HCT116 (cell line): ENCODE measurements at regions not wholly inside any gene's neighbourhood (a gene's known extent, or its start where the extent isn't known, plus 50 kb on each side); places are given as distances from the start of the nearest gene placed in this dataset.

Experiments used
- CBX3 ChIP-seq: IDR thresholded peaks from 2 replicates; pipeline ENCODE4 v1.6.1; 2012; ENCODE audit warnings: low read depth
- EZH2 ChIP-seq: fragments of 200-600 bp; sonication (generic); IDR thresholded peaks from 2 replicates; pipeline ENCODE4 v1.6.1; 2017; ENCODE audit warnings: antibody characterized with exemption, mixed run types
- FOSL1 ChIP-seq: IDR thresholded peaks from 2 replicates; pipeline ENCODE4 v1.6.1; 2012; ENCODE audit warnings: low read depth
- JUND ChIP-seq: IDR thresholded peaks from 2 replicates; pipeline ENCODE4 v1.6.1; 2012
- POLR2A ChIP-seq: IDR thresholded peaks from 2 replicates; pipeline ENCODE4 v1.7.0; 2011; ENCODE audit warnings: borderline replicate concordance; ENCODE audit not compliant: insufficient read depth, insufficient read length; ENCODE audit errors: extremely low read depth
- POLR2AphosphoS5 ChIP-seq: IDR thresholded peaks from 2 replicates; pipeline ENCODE4 v1.6.1; 2011; ENCODE audit warnings: mild to moderate bottlenecking, low read depth, low read length, moderate library complexity
- RAD21 ChIP-seq: IDR thresholded peaks from 2 replicates; pipeline ENCODE4 v1.6.1; 2012; ENCODE audit warnings: low read depth, mild to moderate bottlenecking
- TF ChIP-seq, protein P1 (sequence below), 3 experiments: fragments of 200-600 bp in 1 of 3; sonication (generic) in 1 of 3; IDR thresholded peaks in 2 of 3; conservative IDR thresholded peaks in 1 of 3; 2 replicates each; pipeline ENCODE4 v1.5.1; 2012 to 2017; ENCODE audit warnings: low read depth in 2 of 3, low read length in 2 of 3, antibody characterized with exemption in 1 of 3, borderline replicate concordance in 1 of 3, control low read depth in 1 of 3, mild to moderate bottlenecking in 1 of 3, mixed read lengths in 1 of 3, mixed run types in 1 of 3, moderate library complexity in 1 of 3; ENCODE audit not compliant: insufficient read depth in 1 of 3
- TF ChIP-seq, protein P2 (sequence below): IDR thresholded peaks from 2 replicates; pipeline ENCODE4 v1.6.1; 2012; ENCODE audit warnings: low read depth

DNA sequence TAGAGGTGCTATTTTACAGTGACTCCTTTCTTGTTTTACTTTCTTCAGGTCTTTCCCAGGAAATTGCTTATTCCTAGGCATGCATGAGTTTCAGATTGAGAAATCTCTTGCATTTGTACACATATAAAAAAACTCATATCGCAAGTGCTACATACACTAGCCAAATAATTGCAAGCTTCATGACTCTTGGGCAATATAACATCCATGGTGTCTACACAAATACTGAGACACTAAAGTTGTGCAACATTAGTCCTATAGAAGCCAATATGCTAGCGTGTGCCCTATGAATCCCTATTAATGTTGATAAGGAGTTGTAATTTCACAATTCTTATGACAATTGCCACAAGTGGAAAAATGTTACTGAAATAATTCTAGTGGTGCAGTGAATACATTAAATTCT, 591.0 kb downstream of the ADGRL2 start:
- TF ChIP-seq, protein P1, sequence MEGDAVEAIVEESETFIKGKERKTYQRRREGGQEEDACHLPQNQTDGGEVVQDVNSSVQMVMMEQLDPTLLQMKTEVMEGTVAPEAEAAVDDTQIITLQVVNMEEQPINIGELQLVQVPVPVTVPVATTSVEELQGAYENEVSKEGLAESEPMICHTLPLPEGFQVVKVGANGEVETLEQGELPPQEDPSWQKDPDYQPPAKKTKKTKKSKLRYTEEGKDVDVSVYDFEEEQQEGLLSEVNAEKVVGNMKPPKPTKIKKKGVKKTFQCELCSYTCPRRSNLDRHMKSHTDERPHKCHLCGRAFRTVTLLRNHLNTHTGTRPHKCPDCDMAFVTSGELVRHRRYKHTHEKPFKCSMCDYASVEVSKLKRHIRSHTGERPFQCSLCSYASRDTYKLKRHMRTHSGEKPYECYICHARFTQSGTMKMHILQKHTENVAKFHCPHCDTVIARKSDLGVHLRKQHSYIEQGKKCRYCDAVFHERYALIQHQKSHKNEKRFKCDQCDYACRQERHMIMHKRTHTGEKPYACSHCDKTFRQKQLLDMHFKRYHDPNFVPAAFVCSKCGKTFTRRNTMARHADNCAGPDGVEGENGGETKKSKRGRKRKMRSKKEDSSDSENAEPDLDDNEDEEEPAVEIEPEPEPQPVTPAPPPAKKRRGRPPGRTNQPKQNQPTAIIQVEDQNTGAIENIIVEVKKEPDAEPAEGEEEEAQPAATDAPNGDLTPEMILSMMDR (IDR thresholded peaks at IDR 0.05 in 2 of 3, conservative IDR thresholded peaks at IDR 0.05 in 1 of 3; ENCODE audit: borderline replicate concordance in 1 of 3, insufficient read depth in 1 of 3, low read depth in 2 of 3, low read length in 2 of 3): no peak
- TF ChIP-seq POLR2AphosphoS5 (no peak), EZH2 (no peak), POLR2A (no peak), RAD21 (no peak), JUND (no peak), CBX3 (no peak), FOSL1 (no peak)
- TF ChIP-seq, protein P2, sequence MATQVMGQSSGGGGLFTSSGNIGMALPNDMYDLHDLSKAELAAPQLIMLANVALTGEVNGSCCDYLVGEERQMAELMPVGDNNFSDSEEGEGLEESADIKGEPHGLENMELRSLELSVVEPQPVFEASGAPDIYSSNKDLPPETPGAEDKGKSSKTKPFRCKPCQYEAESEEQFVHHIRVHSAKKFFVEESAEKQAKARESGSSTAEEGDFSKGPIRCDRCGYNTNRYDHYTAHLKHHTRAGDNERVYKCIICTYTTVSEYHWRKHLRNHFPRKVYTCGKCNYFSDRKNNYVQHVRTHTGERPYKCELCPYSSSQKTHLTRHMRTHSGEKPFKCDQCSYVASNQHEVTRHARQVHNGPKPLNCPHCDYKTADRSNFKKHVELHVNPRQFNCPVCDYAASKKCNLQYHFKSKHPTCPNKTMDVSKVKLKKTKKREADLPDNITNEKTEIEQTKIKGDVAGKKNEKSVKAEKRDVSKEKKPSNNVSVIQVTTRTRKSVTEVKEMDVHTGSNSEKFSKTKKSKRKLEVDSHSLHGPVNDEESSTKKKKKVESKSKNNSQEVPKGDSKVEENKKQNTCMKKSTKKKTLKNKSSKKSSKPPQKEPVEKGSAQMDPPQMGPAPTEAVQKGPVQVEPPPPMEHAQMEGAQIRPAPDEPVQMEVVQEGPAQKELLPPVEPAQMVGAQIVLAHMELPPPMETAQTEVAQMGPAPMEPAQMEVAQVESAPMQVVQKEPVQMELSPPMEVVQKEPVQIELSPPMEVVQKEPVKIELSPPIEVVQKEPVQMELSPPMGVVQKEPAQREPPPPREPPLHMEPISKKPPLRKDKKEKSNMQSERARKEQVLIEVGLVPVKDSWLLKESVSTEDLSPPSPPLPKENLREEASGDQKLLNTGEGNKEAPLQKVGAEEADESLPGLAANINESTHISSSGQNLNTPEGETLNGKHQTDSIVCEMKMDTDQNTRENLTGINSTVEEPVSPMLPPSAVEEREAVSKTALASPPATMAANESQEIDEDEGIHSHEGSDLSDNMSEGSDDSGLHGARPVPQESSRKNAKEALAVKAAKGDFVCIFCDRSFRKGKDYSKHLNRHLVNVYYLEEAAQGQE: no peak
